AG10803 (cell line): ENCODE measurements at regions not wholly inside any gene's neighbourhood (a gene's known extent, or its start where the extent isn't known, plus 50 kb on each side); places are given as distances from the start of the nearest gene placed in this dataset.
A peak's percentile ranks its signal among the peaks of the same experiment; 100 is the strongest.
"Not testable (repeated sequence)": the region's sequence is repeated elsewhere in the genome, so short reads cannot be mapped to it uniquely, and the experiment has no call there.

Source experiments
- DNase-seq: peaks from one replicate; pipeline ENCODE4 v3.0.0; 2010; ENCODE audit warnings: low read depth
- H3K4me3 ChIP-seq: 2 replicates; pipeline ENCODE4 v1.5.1; 2011; ENCODE audit warnings: mild to moderate bottlenecking, low read length, control low read depth
- TF ChIP-seq, protein P1 (sequence below): conservative IDR thresholded peaks from 2 replicates; pipeline ENCODE4 v1.5.1; 2011; ENCODE audit warnings: mild to moderate bottlenecking, low read length, control low read depth, inconsistent platforms

DNA sequence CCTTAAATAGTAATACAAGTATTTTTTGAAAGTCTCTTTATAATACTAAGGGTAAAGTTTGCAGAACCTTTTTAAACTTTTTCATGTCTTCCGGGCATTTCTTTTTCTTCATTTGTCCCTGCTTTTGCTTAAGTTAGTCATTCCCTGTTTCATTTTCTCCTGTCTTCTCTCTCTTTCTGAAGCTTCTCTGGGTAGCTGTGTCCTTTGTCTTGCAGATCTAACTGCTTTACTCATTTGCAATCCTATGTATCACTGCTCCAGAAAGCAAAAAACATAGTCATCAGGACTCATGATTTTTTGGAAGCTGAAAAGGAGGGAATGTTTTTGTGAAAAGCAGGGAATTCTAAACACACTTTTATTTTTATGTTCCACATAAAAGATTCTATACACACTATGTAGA lies 301.7 kb downstream of the MRPS30 start:
- H3K4me3 ChIP-seq: no peak overlapping the region
- TF ChIP-seq, protein P1, sequence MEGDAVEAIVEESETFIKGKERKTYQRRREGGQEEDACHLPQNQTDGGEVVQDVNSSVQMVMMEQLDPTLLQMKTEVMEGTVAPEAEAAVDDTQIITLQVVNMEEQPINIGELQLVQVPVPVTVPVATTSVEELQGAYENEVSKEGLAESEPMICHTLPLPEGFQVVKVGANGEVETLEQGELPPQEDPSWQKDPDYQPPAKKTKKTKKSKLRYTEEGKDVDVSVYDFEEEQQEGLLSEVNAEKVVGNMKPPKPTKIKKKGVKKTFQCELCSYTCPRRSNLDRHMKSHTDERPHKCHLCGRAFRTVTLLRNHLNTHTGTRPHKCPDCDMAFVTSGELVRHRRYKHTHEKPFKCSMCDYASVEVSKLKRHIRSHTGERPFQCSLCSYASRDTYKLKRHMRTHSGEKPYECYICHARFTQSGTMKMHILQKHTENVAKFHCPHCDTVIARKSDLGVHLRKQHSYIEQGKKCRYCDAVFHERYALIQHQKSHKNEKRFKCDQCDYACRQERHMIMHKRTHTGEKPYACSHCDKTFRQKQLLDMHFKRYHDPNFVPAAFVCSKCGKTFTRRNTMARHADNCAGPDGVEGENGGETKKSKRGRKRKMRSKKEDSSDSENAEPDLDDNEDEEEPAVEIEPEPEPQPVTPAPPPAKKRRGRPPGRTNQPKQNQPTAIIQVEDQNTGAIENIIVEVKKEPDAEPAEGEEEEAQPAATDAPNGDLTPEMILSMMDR: no peak
- no peak for DNase-seq

DNA sequence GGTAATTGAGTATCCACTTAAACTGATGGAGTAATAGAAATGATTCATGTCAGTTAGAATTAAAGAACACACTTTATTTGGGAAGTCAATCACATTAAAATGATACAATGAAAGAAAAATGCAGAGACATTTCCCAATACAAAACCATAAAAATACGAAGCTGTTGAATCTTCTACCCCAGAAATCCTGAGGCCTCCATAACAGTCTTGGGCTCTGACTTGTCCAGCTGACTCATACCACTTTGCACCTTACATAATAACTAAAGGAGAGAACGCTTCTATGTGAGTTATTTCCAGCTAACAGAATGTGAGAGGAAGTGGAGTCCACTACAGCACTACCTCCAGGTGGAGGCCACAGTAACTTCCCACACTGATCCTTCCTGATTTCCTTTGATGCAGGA lies 305.0 kb downstream of the MRPS30 start:
- DNase-seq: peak; percentile 3
- H3K4me3 ChIP-seq: no peak overlapping the region
- TF ChIP-seq, protein P1: no peak

DNA sequence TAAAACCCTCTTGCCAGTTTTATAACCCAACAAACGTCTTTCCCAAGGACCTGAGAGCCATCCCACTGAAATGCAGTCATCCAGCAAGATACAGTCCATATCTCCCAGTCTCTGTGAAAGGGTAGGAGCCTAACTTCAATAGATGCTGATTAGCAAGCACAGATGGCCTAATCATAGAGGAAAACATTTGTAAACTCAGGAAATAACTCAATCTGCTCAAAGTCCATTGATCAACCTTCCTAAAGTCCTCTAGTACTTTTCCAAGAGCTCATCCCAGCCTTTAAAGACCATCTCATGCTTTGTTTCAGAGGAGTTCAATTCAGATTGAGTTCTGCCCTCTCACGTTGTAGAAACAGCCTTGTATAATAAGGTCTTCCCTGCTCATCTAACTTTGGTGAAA lies 324.2 kb downstream of the MRPS30 start:
- H3K4me3 ChIP-seq: no peak overlapping the region
- DNase-seq: no peak
- TF ChIP-seq, protein P1: no peak

DNA sequence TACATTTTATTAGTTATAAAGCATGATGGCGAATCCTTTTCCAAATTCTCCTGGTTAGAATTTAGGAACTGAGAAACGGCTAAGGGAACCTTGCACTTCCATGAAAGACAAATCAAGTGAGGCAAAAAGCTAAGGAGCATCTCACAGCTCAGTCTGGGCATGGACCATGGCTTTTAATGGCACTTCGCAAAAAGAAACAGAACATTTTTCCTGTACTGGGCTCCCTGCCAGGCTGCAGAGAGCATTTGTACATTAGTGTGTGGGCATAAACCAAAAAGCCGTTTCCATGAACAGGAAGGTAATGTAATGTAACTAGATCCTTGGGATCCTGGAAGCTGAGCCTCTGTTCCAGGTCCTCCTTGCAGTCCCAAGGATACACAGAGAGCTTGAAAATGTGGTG lies 354.2 kb downstream of the MRPS30 start:
- DNase-seq: no peak
- TF ChIP-seq, protein P1: no peak
- no peak overlapping the region for H3K4me3 ChIP-seq

DNA sequence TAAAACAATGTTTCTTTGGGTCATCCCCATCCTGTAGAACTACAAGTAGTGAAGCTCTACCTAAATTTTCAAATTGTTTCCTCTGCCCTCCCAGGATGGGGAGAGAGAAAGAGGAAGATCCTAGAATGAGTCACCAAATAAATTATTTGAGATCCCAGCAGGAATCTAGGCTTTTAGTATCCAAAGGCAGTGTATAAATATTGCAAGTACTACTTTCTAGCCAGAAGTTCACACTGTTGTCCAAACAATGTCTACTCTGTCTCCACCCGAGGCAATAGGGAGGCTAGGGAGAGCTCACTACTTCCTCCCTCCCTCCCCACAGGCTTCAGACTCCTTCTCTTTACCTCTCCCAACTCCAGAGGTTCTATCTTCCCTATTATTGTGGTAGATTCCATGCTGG lies 362.8 kb downstream of the MRPS30 start:
- H3K4me3 ChIP-seq: no peak overlapping the region
- TF ChIP-seq, protein P1: no peak
- no peak for DNase-seq

DNA sequence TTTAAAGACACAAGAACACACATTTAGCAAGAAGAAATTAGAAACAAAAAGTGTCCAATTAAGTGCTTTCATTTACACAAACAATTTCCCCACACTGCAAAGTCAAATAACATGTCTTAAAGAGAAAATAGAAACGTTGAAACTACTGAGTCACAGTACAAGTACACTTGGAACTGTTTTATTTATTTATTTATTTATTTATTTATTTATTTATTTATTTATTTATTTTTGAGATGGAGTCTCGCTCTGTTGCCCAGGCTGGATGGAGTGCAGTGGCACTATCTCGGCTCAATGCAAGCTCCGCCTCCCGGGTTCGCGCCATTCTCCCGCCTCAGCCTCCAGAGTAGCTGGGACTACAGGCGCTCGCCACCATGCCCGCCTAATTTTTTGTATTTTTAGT lies 363.9 kb downstream of the MRPS30 start:
- not testable (repeated sequence) for DNase-seq, H3K4me3 ChIP-seq

DNA sequence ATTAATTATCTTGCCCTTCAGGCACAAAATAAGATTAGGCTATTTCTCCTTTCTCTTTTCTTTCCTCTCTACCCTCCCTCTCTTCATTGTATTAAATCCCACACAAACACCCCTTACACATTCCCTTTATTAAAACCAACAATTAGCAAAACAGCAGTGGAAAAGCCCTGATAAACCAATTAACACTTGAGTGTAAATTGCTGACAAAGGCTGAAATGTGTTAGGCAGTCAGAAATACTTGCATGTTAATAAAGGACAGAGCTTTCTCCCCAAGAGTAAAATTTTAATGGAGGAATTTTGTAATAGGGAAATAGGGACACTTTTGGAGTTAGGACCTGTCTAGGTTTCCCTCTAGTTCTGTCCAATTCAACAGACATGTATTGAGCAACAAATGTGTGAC lies 370.9 kb downstream of the MRPS30 start:
- H3K4me3 ChIP-seq: no peak overlapping the region
- DNase-seq: no peak
- TF ChIP-seq, protein P1: no peak

DNA sequence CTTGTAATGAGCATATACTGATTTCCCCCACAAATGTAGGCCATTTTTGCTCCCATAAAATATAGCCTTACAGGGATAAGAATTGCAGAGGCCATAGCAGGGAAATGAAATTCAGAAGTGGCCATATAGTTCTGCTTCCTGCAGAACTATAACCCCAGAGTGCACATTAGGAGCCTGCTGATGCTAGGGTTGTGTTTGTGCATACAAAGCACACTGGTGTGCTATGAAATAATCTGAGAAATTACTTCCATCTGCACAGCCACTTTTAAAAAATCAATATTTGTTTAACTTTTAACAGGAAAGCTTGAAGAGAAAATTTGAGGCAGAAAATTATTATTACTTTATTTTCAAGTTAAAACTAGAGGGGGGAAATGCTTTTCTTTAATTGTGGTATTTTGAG lies 380.3 kb downstream of the MRPS30 start:
- DNase-seq: no peak

More for the DNA sequence above, 380.3 kb downstream of the MRPS30 start:
- TF ChIP-seq, protein P1: no peak
- no peak overlapping the region for H3K4me3 ChIP-seq
